SK-N-SH (cell line): ENCODE measurements at regions not wholly inside any gene's neighbourhood (a gene's known extent, or its start where the extent isn't known, plus 50 kb on each side); places are given as distances from the start of the nearest gene placed in this dataset.

Experiments used
- CTCF ChIA-PET: fragments of 300-600, 350-600 bp; formaldehyde crosslinking; extraction: SDS; loops from one replicate; lab custom pipeline; 2021; lab: Yijun Ruan, JAX
- POLR2A ChIA-PET: fragments of 350-600 bp; sonication (Branson Sonifier 250); formaldehyde crosslinking; extraction: SDS; loops from one replicate; lab custom pipeline; 2020; ENCODE audit warnings: antibody characterized with exemption, inconsistent platforms; lab: Yijun Ruan, JAX
- DNase-seq: peaks from one replicate; pipeline ENCODE4 v3.0.0; 2012
- H2AFZ ChIP-seq: fragments of 200-600 bp; sonication (generic); 2 replicates; pipeline ENCODE4 v1.8.1; 2016; ENCODE audit warnings: antibody characterized with exemption, mild to moderate bottlenecking, low read depth
- H3F3A ChIP-seq: fragments of 200-600 bp; sonication (generic); replicated peaks from 2 replicates; pipeline ENCODE3; 2016; ENCODE audit warnings: antibody characterized with exemption, mild to moderate bottlenecking; ENCODE audit not compliant: insufficient read depth
- H3K27ac ChIP-seq, 2 experiments: fragments of 200-500 bp in 1 of 2; fragments of 200-600 bp in 1 of 2; sonication (Bioruptor generic) in 1 of 2; sonication (generic), shearing (Covaris generic) in 1 of 2; 2 replicates each; pipeline versions ENCODE4 v1.5.1 to v1.6.1; 2014 to 2016; ENCODE audit warnings: low read depth in 2 of 2, inconsistent platforms in 1 of 2, low read length in 1 of 2, mild to moderate bottlenecking in 1 of 2, mixed read lengths in 1 of 2
- H3K27me3 ChIP-seq: fragments of 200-600 bp; sonication (generic), shearing (Covaris generic); 2 replicates; pipeline ENCODE4 v1.6.1; 2016; ENCODE audit warnings: mixed run types; ENCODE audit not compliant: insufficient read depth
- H3K36me3 ChIP-seq, 2 experiments: fragments of 200-500 bp in 1 of 2; fragments of 200-600 bp in 1 of 2; sonication (Bioruptor generic) in 1 of 2; sonication (generic) in 1 of 2; replicated peaks in 1 of 2; 2 replicates each; pipeline versions ENCODE3 to v1.5.1; 2014 to 2016; ENCODE audit warnings: low read length in 1 of 2, mild to moderate bottlenecking in 1 of 2; ENCODE audit not compliant: insufficient read depth in 2 of 2, control insufficient read depth in 1 of 2
- H3K4me1 ChIP-seq, 2 experiments: fragments of 200-500 bp in 1 of 2; fragments of 200-600 bp in 1 of 2; sonication (Bioruptor generic) in 1 of 2; sonication (generic), shearing (Covaris generic) in 1 of 2; 2 replicates each; pipeline versions ENCODE4 v1.5.1 to v1.6.1; 2014 to 2016; ENCODE audit warnings: low read depth in 1 of 2, low read length in 1 of 2, mixed run types in 1 of 2; ENCODE audit not compliant: insufficient read depth in 2 of 2, control insufficient read depth in 1 of 2
- H3K4me2 ChIP-seq: fragments of 200-600 bp; sonication (generic), shearing (Covaris generic); 2 replicates; pipeline ENCODE4 v1.6.1; 2017; ENCODE audit warnings: mixed run types
- H3K4me3 ChIP-seq, 2 experiments: fragments of 200-500 bp in 1 of 2; fragments of 200-600 bp in 1 of 2; sonication (Bioruptor generic) in 1 of 2; sonication (generic), shearing (Covaris generic) in 1 of 2; 2 replicates each; pipeline versions ENCODE4 v1.5.1 to v1.8.1; 2014 to 2016; ENCODE audit warnings: low read depth in 2 of 2, inconsistent platforms in 1 of 2, low read length in 1 of 2, mild to moderate bottlenecking in 1 of 2, mixed read lengths in 1 of 2, moderate library complexity in 1 of 2
- H3K79me2 ChIP-seq: fragments of 200-600 bp; sonication (generic); 2 replicates; pipeline ENCODE4 v1.8.1; 2017; ENCODE audit warnings: mild to moderate bottlenecking; ENCODE audit not compliant: insufficient read depth
- H3K9ac ChIP-seq: fragments of 200-600 bp; sonication (generic); 2 replicates; pipeline ENCODE4 v1.6.1; 2017; ENCODE audit warnings: mixed run types
- H3K9me2 ChIP-seq: fragments of 200-600 bp; sonication (generic); 2 replicates; pipeline ENCODE4 v1.6.1; 2017; ENCODE audit warnings: mixed run types
- H3K9me3 ChIP-seq: fragments of 200-600 bp; sonication (generic); 2 replicates; pipeline ENCODE4 v1.6.1; 2017; ENCODE audit warnings: mixed run types, mild to moderate bottlenecking, moderate library complexity
- H4K20me1 ChIP-seq: fragments of 200-600 bp; sonication (generic); 2 replicates; pipeline ENCODE4 v1.6.1; 2017; ENCODE audit warnings: mild to moderate bottlenecking, mixed run types; ENCODE audit not compliant: insufficient read depth
- ELF1 ChIP-seq: IDR thresholded peaks from 2 replicates; pipeline ENCODE4 v1.4.0; 2012
- FOXJ3 ChIP-seq: sonication (generic); formaldehyde crosslinking; IDR thresholded peaks from 2 replicates; pipeline ENCODE4 v1.5.1; 2020; ENCODE audit warnings: mild to moderate bottlenecking, missing genetic modification reagents
- FOXM1 ChIP-seq: IDR thresholded peaks from 2 replicates; pipeline ENCODE4 v1.4.0; 2012; ENCODE audit warnings: low read depth, mild to moderate bottlenecking
- GABPA ChIP-seq: IDR thresholded peaks from 2 replicates; pipeline ENCODE4 v1.4.0; 2012; ENCODE audit warnings: low read depth, mild to moderate bottlenecking
- GATA2 ChIP-seq: sonication (generic); formaldehyde crosslinking; IDR thresholded peaks from 2 replicates; pipeline ENCODE4 v1.5.0; 2020; ENCODE audit warnings: mild to moderate bottlenecking, missing genetic modification reagents
- IRF3 ChIP-seq: fragments of 150-350 bp; IDR thresholded peaks from 2 replicates; pipeline ENCODE4 v1.6.1; 2016; ENCODE audit warnings: mild to moderate bottlenecking, low read depth, low read length
- MEF2A ChIP-seq: IDR thresholded peaks from 2 replicates; pipeline ENCODE4 v1.4.0; 2012; ENCODE audit warnings: low read depth, borderline replicate concordance
- MXI1 ChIP-seq: IDR thresholded peaks from 2 replicates; pipeline ENCODE4 v1.6.1; 2012; ENCODE audit warnings: mild to moderate bottlenecking, low read depth, low read length, improper control_type of control experiment
- NFIC ChIP-seq: IDR thresholded peaks from 2 replicates; pipeline ENCODE4 v1.4.0; 2012; ENCODE audit warnings: borderline replicate concordance
- RAD21 ChIP-seq: IDR thresholded peaks from 2 replicates; pipeline ENCODE4 v1.6.1; 2012; ENCODE audit warnings: mild to moderate bottlenecking, low read length
- SMC3 ChIP-seq: IDR thresholded peaks from 2 replicates; pipeline ENCODE4 v1.6.1; 2012; ENCODE audit warnings: low read depth, low read length, improper control_type of control experiment
- TCF12 ChIP-seq: IDR thresholded peaks from 2 replicates; pipeline ENCODE4 v1.4.0; 2012
- USF1 ChIP-seq: IDR thresholded peaks from 2 replicates; pipeline ENCODE4 v1.4.0; 2012; ENCODE audit warnings: low read depth, borderline replicate concordance
- ZBTB33 ChIP-seq: IDR thresholded peaks from 2 replicates; pipeline ENCODE4 v1.4.0; 2012; ENCODE audit warnings: low read depth, borderline replicate concordance
- WGBS: methylation state at CpG from one replicate; pipeline ENCODE4 v1.1.6; 2017; ENCODE audit warnings: low lambda C conversion rate; 5-methylcytosine and 5-hydroxymethylcytosine counted together

GRCh38 chr2:120828829-120829632, 93.4 kb downstream of the GLI2 start:
- Histone ChIP-seq H3K79me2 (peaks cover 8% of the 10 kb centered on the region; the same call in 1 of the 2 replicates), H3K4me1 (peaks cover 11 to 53% of the 10 kb centered on the region in 2 experiments; a peak in 2 of 4 replicates), H4K20me1 (peaks cover 34% of the 10 kb centered on the region; the same call in 1 of the 2 replicates), H3K9me2 (no peaks in the 10 kb centered on the region), H3K27me3 (no peaks in the 10 kb centered on the region), H3F3A (no peaks in the 10 kb centered on the region), H3K4me3 (no peak overlapping the region), H3K4me2 (no peak overlapping the region), H3K9ac (no peak overlapping the region), H3K27ac (no peak overlapping the region), H3K9me3 (no peaks in the 10 kb centered on the region), H2AFZ (no peak overlapping the region), H3K36me3 (no peaks in the 10 kb centered on the region)
- CTCF ChIA-PET, result interaction anchor here (0.9 kb wide), 1 partner anchor 251 kb away, joined by 3 read pairs; no protein-coding TSS in a partner anchor
- DNase-seq, result no peak
- no peak for TF ChIP-seq ELF1
- TF ChIP-seq USF1, result no peak
- no peak for TF ChIP-seq FOXJ3 (CRISPR knock-in tag)
- no peak for TF ChIP-seq GATA2 (CRISPR knock-in tag)
- TF ChIP-seq RAD21, result no peak
- no peak for TF ChIP-seq TCF12
- TF ChIP-seq MEF2A, result no peak
- no peak for TF ChIP-seq SMC3
- no peak for TF ChIP-seq NFIC
- no peak for TF ChIP-seq MXI1
- TF ChIP-seq ZBTB33, result no peak
- TF ChIP-seq GABPA, result no peak
- POLR2A ChIA-PET, result no interaction called here
- WGBS, result 94% methylated on average over 14 of the region's 14 CpGs

- ChIA-PET POLR2A (no interaction called here), CTCF (interaction anchor here (0.9 kb wide), 1 partner anchor 250 kb away, joined by 3 read pairs; no protein-coding TSS in a partner anchor)
- Histone ChIP-seq H3K4me3 (no peak overlapping the region), H3K36me3 (no peaks in the 10 kb centered on the region), H3K9me2 (no peaks in the 10 kb centered on the region), H3K27ac (no peak overlapping the region), H2AFZ (no peak overlapping the region), H3K9me3 (no peaks in the 10 kb centered on the region), H3K27me3 (no peaks in the 10 kb centered on the region), H3K9ac (no peak overlapping the region), H3K4me2 (no peak overlapping the region), H3F3A (no peaks in the 10 kb centered on the region), H4K20me1 (peaks cover 28% of the 10 kb centered on the region; the same call in 1 of the 2 replicates), H3K79me2 (peaks cover 8% of the 10 kb centered on the region; the same call in 1 of the 2 replicates), H3K4me1 (peaks cover 11 to 53% of the 10 kb centered on the region in 2 experiments; a peak in 2 of 4 replicates)
- DNase-seq, result no peak
- WGBS, result 97% methylated on average over 3 of the region's 6 CpGs
- TF ChIP-seq IRF3, result no peak
- TF ChIP-seq ZBTB33, result no peak
- TF ChIP-seq FOXM1, result no peak
- TF ChIP-seq GABPA, result no peak
- TF ChIP-seq, all 33 proteins: peak for 0
Measured at GRCh38 chr2:120829633-120830025, 94.0 kb downstream of the GLI2 start.
